ENCODE measurements at regions not wholly inside any gene's neighbourhood (a gene's known extent, or its start where the extent isn't known, plus 50 kb on each side); places are given as distances from the start of the nearest gene placed in this dataset.

- no peak overlapping the region for H3K4me2 ChIP-seq (replicated peaks; ENCODE audit: low read depth, low read length, poor library complexity, severe bottlenecking)
- ChIA-PET CTCF (no interaction called here), POLR2A (no interaction called here)
- no peak overlapping the region for H3K27ac ChIP-seq (ENCODE audit: low read length in 2 of 2)
- no peak overlapping the region for H3K9ac ChIP-seq (ENCODE audit: low read length)
- ATAC-seq (ENCODE audit: low read depth) (no peak), DNase-seq (no peak)
- H4K20me1 ChIP-seq (ENCODE audit: control insufficient read depth, insufficient read depth, low read length, poor library complexity, severe bottlenecking), result no peaks in the 10 kb centered on the region
- H3K4me3 Mint-ChIP-seq, result no peak overlapping the region
- H3K27me3 ChIP-seq (replicated peaks in 1 of 4; ENCODE audit: control extremely low read depth in 1 of 4, control insufficient read depth in 3 of 4, insufficient read depth in 4 of 4, low read length in 3 of 4), result no peaks in the 10 kb centered on the region
- H3K36me3 ChIP-seq (replicated peaks in 1 of 2; ENCODE audit: control extremely low read depth in 1 of 2, control insufficient read depth in 1 of 2, extremely low read depth in 1 of 2, insufficient read depth in 2 of 2, low read length in 1 of 2), result no peaks in the 10 kb centered on the region
- H3K4me1 Mint-ChIP-seq, result no peaks in the 10 kb centered on the region
- H3K9me3 ChIP-seq (ENCODE audit: control extremely low read depth in 1 of 3, control insufficient read depth in 2 of 3, insufficient read depth in 1 of 3, low read length in 2 of 3), result no peaks in the 10 kb centered on the region
- H3K27ac Mint-ChIP-seq, result no peak overlapping the region
- no peak overlapping the region for H3K4me3 ChIP-seq (ENCODE audit: control extremely low read depth in 1 of 5, extremely low read depth in 1 of 5, insufficient read depth in 1 of 5, low read depth in 2 of 5, low read length in 4 of 5)
- H3K9me3 Mint-ChIP-seq (ENCODE audit: insufficient read depth), result no peaks in the 10 kb centered on the region
- H3K27me3 Mint-ChIP-seq, result peaks cover 14% of the 10 kb centered on the region
- no peak overlapping the region for H2AFZ ChIP-seq (ENCODE audit: insufficient read depth, low read depth, low read length, poor library complexity, severe bottlenecking)
- no peaks in the 10 kb centered on the region for H3K79me2 ChIP-seq (ENCODE audit: control insufficient read depth, insufficient read depth, low read length)
- TF ChIP-seq EZH2 (IDR thresholded peaks at IDR 0.05; ENCODE audit: borderline replicate concordance, insufficient read depth, low read depth, low read length, poor library complexity, severe bottlenecking) (no peak), CTCF (IDR thresholded peaks at IDR 0.05) (no peak)
- 100% methylated on average over 1 of the region's 2 CpGs for WGBS (ENCODE audit: insufficient coverage)
- intact Hi-C loops (cut with micrococcal nuclease), result no loop called here
- H3K4me1 ChIP-seq (ENCODE audit: control insufficient read depth in 2 of 2, insufficient read depth in 2 of 2, low read length in 2 of 2), result no peaks in the 10 kb centered on the region
These were observed 71.9 kb downstream of the FZD1 start for GRCh38 chr7:91336106-91336505.

- Histone ChIP-seq H3K9me3 (ENCODE audit: control extremely low read depth in 1 of 3, control insufficient read depth in 2 of 3, insufficient read depth in 1 of 3, low read length in 2 of 3) (no peaks in the 10 kb centered on the region), H3K4me1 (ENCODE audit: control insufficient read depth in 2 of 2, insufficient read depth in 2 of 2, low read length in 2 of 2) (peaks cover 0 to 4% of the 10 kb centered on the region in 2 donors), H2AFZ (ENCODE audit: insufficient read depth, low read depth, low read length, poor library complexity, severe bottlenecking) (no peak overlapping the region), H3K4me3 (ENCODE audit: control extremely low read depth in 1 of 5, extremely low read depth in 1 of 5, insufficient read depth in 1 of 5, low read depth in 2 of 5, low read length in 4 of 5) (no peak overlapping the region), H3K4me2 (replicated peaks; ENCODE audit: low read depth, low read length, poor library complexity, severe bottlenecking) (no peak overlapping the region), H3K36me3 (replicated peaks in 1 of 2; ENCODE audit: control extremely low read depth in 1 of 2, control insufficient read depth in 1 of 2, extremely low read depth in 1 of 2, insufficient read depth in 2 of 2, low read length in 1 of 2) (no peaks in the 10 kb centered on the region), H3K27me3 (replicated peaks in 1 of 4; ENCODE audit: control extremely low read depth in 1 of 4, control insufficient read depth in 3 of 4, insufficient read depth in 4 of 4, low read length in 3 of 4) (no peaks in the 10 kb centered on the region), H3K9ac (ENCODE audit: low read length) (no peak overlapping the region), H3K27ac (ENCODE audit: low read length in 2 of 2) (no peak overlapping the region), H4K20me1 (ENCODE audit: control insufficient read depth, insufficient read depth, low read length, poor library complexity, severe bottlenecking) (no peaks in the 10 kb centered on the region), H3K79me2 (ENCODE audit: control insufficient read depth, insufficient read depth, low read length) (no peaks in the 10 kb centered on the region)
- Mint-ChIP-seq H3K27me3 (peaks cover 14% of the 10 kb centered on the region), H3K27ac (no peak overlapping the region), H3K9me3 (ENCODE audit: insufficient read depth) (no peaks in the 10 kb centered on the region), H3K4me1 (peaks cover 4% of the 10 kb centered on the region), H3K4me3 (no peak overlapping the region)
- CTCF ChIA-PET, result no interaction called here
- intact Hi-C loops (cut with micrococcal nuclease), result no loop called here
- DNase-seq, result no peak
- no peak for TF ChIP-seq CTCF (IDR thresholded peaks at IDR 0.05)
- TF ChIP-seq EZH2 (IDR thresholded peaks at IDR 0.05; ENCODE audit: borderline replicate concordance, insufficient read depth, low read depth, low read length, poor library complexity, severe bottlenecking), result no peak
- WGBS (ENCODE audit: insufficient coverage), result 92% methylated on average over 1 of the region's 3 CpGs
- no peak for ATAC-seq (ENCODE audit: low read depth)
- POLR2A ChIA-PET, result no interaction called here
These were observed 74.2 kb downstream of the FZD1 start for GRCh38 chr7:91338226-91339020.
